Endothelial cell of umbilical vein (primary cell): ENCODE measurements at regions not wholly inside any gene's neighbourhood (a gene's known extent, or its start where the extent isn't known, plus 50 kb on each side); places are given as distances from the start of the nearest gene placed in this dataset.

ENCODE experiments used
- BruUV-seq: library from RNA; stranded (reverse); fragments of 400-500 nt; replicated peaks from 2 replicates; lab custom pipeline; 2021; lab: Mats Ljungman, UMichigan
- CTCF ChIA-PET: fragments of 300-600, 350-600 bp; sonication (Branson Sonifier 250); formaldehyde crosslinking; loops from one replicate; lab custom pipeline; 2021; ENCODE audit warnings: antibody characterized with exemption, inconsistent platforms; lab: Charles Lee
- POLR2A ChIA-PET: fragments of 300-600, 350-600 bp; sonication (Branson Sonifier 250); formaldehyde crosslinking; loops from one replicate; lab custom pipeline; 2021; ENCODE audit warnings: antibody characterized with exemption, inconsistent platforms; lab: Charles Lee
- DNase-seq: peaks from one replicate; pipeline ENCODE4 v3.0.0-alpha.2; 2011; ENCODE audit warnings: low read depth, low spot score
- FAIRE-seq: peaks from 2 replicates; lab custom pipeline; 2011; peaks lifted over from hg19 to GRCh38; lab: Jason Lieb, UNC
- H2AFZ ChIP-seq: 2 replicates; pipeline ENCODE4 v1.6.0; 2012; ENCODE audit warnings: low read depth, low read length, control low read depth, inconsistent platforms
- H3K27ac ChIP-seq: 2 replicates; pipeline ENCODE4 v1.5.1; 2011; ENCODE audit warnings: low read depth, mild to moderate bottlenecking, control low read depth, low read length, moderate library complexity; ENCODE audit not compliant: insufficient read depth
- H3K27me3 ChIP-seq, 2 experiments: 2 replicates each; pipeline versions ENCODE4 v1.6.0 to v1.6.1; 2011; ENCODE audit warnings: low read length in 2 of 2, mixed read lengths in 1 of 2; ENCODE audit not compliant: control insufficient read depth in 2 of 2, insufficient read depth in 2 of 2
- H3K36me3 ChIP-seq, 2 experiments: 2 replicates in 1 of 2; 3 replicates in 1 of 2; pipeline ENCODE4 v1.5.1; 2011; ENCODE audit warnings: low read length in 2 of 2, mild to moderate bottlenecking in 1 of 2, moderate library complexity in 1 of 2; ENCODE audit not compliant: control insufficient read depth in 2 of 2, insufficient read depth in 2 of 2; ENCODE audit errors: extremely low read depth in 1 of 2
- H3K4me1 ChIP-seq: 3 replicates; pipeline ENCODE4 v1.5.1; 2011; ENCODE audit warnings: mild to moderate bottlenecking, low read length; ENCODE audit not compliant: control insufficient read depth, insufficient read depth; ENCODE audit errors: extremely low read depth
- H3K4me2 ChIP-seq: 2 replicates; pipeline ENCODE4 v1.6.1; 2011; ENCODE audit warnings: low read length, control low read depth, mixed read lengths; ENCODE audit not compliant: insufficient read depth
- H3K4me3 ChIP-seq, 3 experiments: fragments of 200-600 bp in 1 of 3; sonication (generic), shearing (Covaris generic) in 1 of 3; replicated peaks in 1 of 3; 2 replicates each; pipeline ENCODE4 v1.5.1; 2011 to 2016; ENCODE audit warnings: control low read depth in 3 of 3, low read length in 3 of 3, mild to moderate bottlenecking in 2 of 3, inconsistent platforms in 1 of 3, low read depth in 1 of 3, moderate library complexity in 1 of 3; ENCODE audit not compliant: insufficient read depth in 1 of 3
- H3K79me2 ChIP-seq: 2 replicates; pipeline ENCODE4 v1.6.0; 2012; ENCODE audit warnings: low read length, inconsistent platforms; ENCODE audit not compliant: control insufficient read depth, insufficient read depth
- H3K9ac ChIP-seq: replicated peaks from 2 replicates; pipeline ENCODE3; 2011; ENCODE audit warnings: low read length, control low read depth; ENCODE audit not compliant: insufficient read depth; ENCODE audit errors: extremely low read depth
- H3K9me1 ChIP-seq: replicated peaks from 3 replicates; pipeline ENCODE4 v1.6.0; 2011; ENCODE audit warnings: mild to moderate bottlenecking, low read length; ENCODE audit not compliant: control insufficient read depth, insufficient read depth; ENCODE audit errors: extremely low read depth
- H3K9me3 ChIP-seq: replicated peaks from 2 replicates; pipeline ENCODE4 v1.5.1; 2012; ENCODE audit warnings: low read length, inconsistent platforms; ENCODE audit not compliant: control insufficient read depth, insufficient read depth
- H4K20me1 ChIP-seq: replicated peaks from 2 replicates; pipeline ENCODE3; 2011; ENCODE audit warnings: mild to moderate bottlenecking, low read length; ENCODE audit not compliant: control insufficient read depth, insufficient read depth; ENCODE audit errors: extremely low read depth
- CTCF ChIP-seq, 2 donors: IDR thresholded peaks; 1 replicate in 1 of 2; 2 replicates in 1 of 2; pipeline ENCODE4 v1.5.1; 2011; ENCODE audit warnings: low read length in 2 of 2, mild to moderate bottlenecking in 2 of 2, moderate library complexity in 2 of 2, control low read depth in 1 of 2, inconsistent platforms in 1 of 2, low read depth in 1 of 2; ENCODE audit not compliant: insufficient read depth in 1 of 2; ENCODE audit errors: extremely low read depth in 1 of 2
- EZH2 ChIP-seq: IDR thresholded peaks from 2 replicates; pipeline ENCODE4 v1.6.1; 2012; ENCODE audit warnings: borderline replicate concordance, low read depth, mild to moderate bottlenecking, moderate library complexity, low read length, inconsistent platforms; ENCODE audit not compliant: severe bottlenecking
- MAX ChIP-seq: IDR thresholded peaks from 2 replicates; pipeline ENCODE4 v1.6.1; 2011; ENCODE audit not compliant: insufficient read depth, insufficient read length
- MYC ChIP-seq: IDR thresholded peaks from one replicate; pipeline ENCODE4 v1.6.1; 2011; ENCODE audit warnings: mild to moderate bottlenecking, low read depth, low read length
- dilution Hi-C: fragments of 300-500 bp; cut with MboI; formaldehyde crosslinking; loops from one replicate; pipeline ENCODE4 v1.15.0; 2019; ENCODE audit warnings: low sequenced_read_pairs; ENCODE audit not compliant: extremely low pct_ligation_motif_present
- intact Hi-C: fragments of 100-400 bp; cut with micrococcal nuclease; formaldehyde crosslinking; loops from one replicate; pipeline ENCODE4 v1.10.0; 2022

- H3K9me3 ChIP-seq, result no peaks in the 10 kb centered on the region
- H3K4me2 ChIP-seq, result no peak overlapping the region
- no peak overlapping the region for H2AFZ ChIP-seq
- H3K9ac ChIP-seq, result no peak overlapping the region
- no peak overlapping the region for H3K4me3 ChIP-seq
- H3K27me3 ChIP-seq, result peaks cover 7 to 12% of the 10 kb centered on the region in 2 experiments
- BruUV-seq, result no TSS peak
- intact Hi-C loops (no loop called here), dilution Hi-C loops (no loop called here)
- ChIA-PET POLR2A (no interaction called here), CTCF (no interaction called here)
- no peaks in the 10 kb centered on the region for H3K36me3 ChIP-seq
- no peak overlapping the region for H3K27ac ChIP-seq
- H3K79me2 ChIP-seq, result no peaks in the 10 kb centered on the region
- H3K4me1 ChIP-seq, result no peaks in the 10 kb centered on the region
- H4K20me1 ChIP-seq, result no peaks in the 10 kb centered on the region
- DNase-seq (no peak), FAIRE-seq (no peak)
- H3K9me1 ChIP-seq, result no peaks in the 10 kb centered on the region
- TF ChIP-seq MAX (no peak), CTCF (IDR thresholded peaks at IDR 0.05; ENCODE audit: extremely low read depth in 1 of 2, insufficient read depth in 1 of 2, low read depth in 1 of 2, low read length in 2 of 2) (no peak), EZH2 (no peak), MYC (no peak)
These were observed 223.9 kb upstream of the TPM1 start for GRCh38 chr15:62818691-62819090.
